Astrocyte (in vitro differentiated cells and primary cell): ENCODE measurements at regions not wholly inside any gene's neighbourhood (a gene's known extent, or its start where the extent isn't known, plus 50 kb on each side); places are given as distances from the start of the nearest gene placed in this dataset.

Experiments
- DNase-seq: peaks from one replicate; pipeline ENCODE4 v3.0.0-alpha.2; 2010; ENCODE audit warnings: low read depth
- FAIRE-seq: peaks from 2 replicates; lab custom pipeline; 2011; peaks lifted over from hg19 to GRCh38; lab: Jason Lieb, UNC
- H2AFZ ChIP-seq: 2 replicates; pipeline ENCODE4 v1.6.0; 2012; ENCODE audit warnings: low read depth, low read length, inconsistent platforms
- H3K27ac ChIP-seq: 2 replicates; pipeline ENCODE4 v1.5.1; 2011; ENCODE audit warnings: low read depth, low read length, inconsistent platforms
- H3K27me3 ChIP-seq: 2 replicates; pipeline ENCODE4 v1.6.0; 2011; ENCODE audit warnings: low read length, inconsistent platforms; ENCODE audit not compliant: insufficient read depth
- H3K36me3 ChIP-seq: 2 replicates; pipeline ENCODE4 v1.5.1; 2011; ENCODE audit warnings: low read length, inconsistent platforms; ENCODE audit not compliant: insufficient read depth
- H3K4me1 ChIP-seq: 2 replicates; pipeline ENCODE4 v1.5.1; 2011; ENCODE audit warnings: low read length, inconsistent platforms; ENCODE audit not compliant: insufficient read depth
- H3K4me2 ChIP-seq: 2 replicates; pipeline ENCODE4 v1.6.0; 2012; ENCODE audit warnings: low read length, inconsistent platforms
- H3K4me3 ChIP-seq: 2 replicates; pipeline ENCODE4 v1.5.1; 2011; ENCODE audit warnings: low read depth, mild to moderate bottlenecking, low read length, inconsistent platforms; ENCODE audit not compliant: insufficient read depth
- H3K79me2 ChIP-seq: 2 replicates; pipeline ENCODE4 v1.6.0; 2012; ENCODE audit warnings: mild to moderate bottlenecking, low read length, inconsistent platforms; ENCODE audit not compliant: insufficient read depth
- H3K9ac ChIP-seq: 2 replicates; pipeline ENCODE4 v1.6.0; 2012; ENCODE audit warnings: mild to moderate bottlenecking, low read length, inconsistent platforms
- H3K9me3 ChIP-seq: 2 replicates; pipeline ENCODE4 v1.5.1; 2012; ENCODE audit warnings: low read depth, mild to moderate bottlenecking, low read length, inconsistent platforms; ENCODE audit not compliant: insufficient read depth
- H4K20me1 ChIP-seq: 2 replicates; pipeline ENCODE4 v1.6.0; 2012; ENCODE audit warnings: low read length, inconsistent platforms; ENCODE audit not compliant: insufficient read depth
- H3K27ac Mint-ChIP-seq: one replicate; pipeline ENCODE4 v1.8.0; 2021; ENCODE audit warnings: mild to moderate bottlenecking, mixed read lengths; ENCODE audit not compliant: unreplicated experiment
- H3K27me3 Mint-ChIP-seq: one replicate; pipeline ENCODE4 v1.8.0; 2021; ENCODE audit warnings: low read depth, mixed read lengths; ENCODE audit not compliant: unreplicated experiment
- H3K36me3 Mint-ChIP-seq: one replicate; pipeline ENCODE4 v1.8.0; 2021; ENCODE audit warnings: low read depth, mixed read lengths; ENCODE audit not compliant: unreplicated experiment
- H3K4me1 Mint-ChIP-seq: one replicate; pipeline ENCODE4 v1.8.0; 2021; ENCODE audit warnings: low read depth, mixed read lengths; ENCODE audit not compliant: unreplicated experiment
- H3K4me3 Mint-ChIP-seq: one replicate; pipeline ENCODE4 v1.8.0; 2021; ENCODE audit warnings: mild to moderate bottlenecking, moderate library complexity, mixed read lengths; ENCODE audit not compliant: unreplicated experiment
- H3K9me3 Mint-ChIP-seq: one replicate; pipeline ENCODE4 v1.8.0; 2021; ENCODE audit warnings: mild to moderate bottlenecking, mixed read lengths; ENCODE audit not compliant: unreplicated experiment
- EZH2 ChIP-seq: IDR thresholded peaks from 2 replicates; pipeline ENCODE4 v1.6.1; 2012; ENCODE audit warnings: mild to moderate bottlenecking, low read length, inconsistent platforms; ENCODE audit not compliant: insufficient read depth
- TF ChIP-seq, protein P1 (sequence below): IDR thresholded peaks from 2 replicates; pipeline ENCODE4 v1.5.1; 2011; ENCODE audit warnings: low read depth, mild to moderate bottlenecking, inconsistent platforms, low read length, moderate library complexity; ENCODE audit not compliant: insufficient read depth

DNA sequence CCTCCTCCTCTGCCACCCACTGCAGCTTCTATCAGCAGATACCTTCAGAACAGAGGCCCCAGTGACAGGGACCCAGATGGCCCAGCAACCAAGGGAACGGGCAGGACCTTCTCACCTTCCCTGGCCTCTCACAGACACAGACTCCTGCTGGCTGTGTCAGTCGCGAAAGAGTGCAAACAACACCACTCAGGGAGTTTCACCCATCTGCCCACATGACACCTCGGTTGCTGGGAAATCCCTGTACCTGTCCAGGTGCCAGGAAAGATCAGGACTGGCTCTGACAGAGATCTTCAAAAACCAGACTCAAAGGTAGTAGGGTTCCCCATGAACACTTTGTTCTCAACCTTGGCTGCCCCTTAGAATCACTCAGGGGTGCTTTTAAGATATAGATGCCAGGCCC is 83.5 kb upstream of the HIVEP3 start:
- no peak overlapping the region for H3K4me3 ChIP-seq
- DNase-seq, result no peak
- FAIRE-seq, result no peak
- H3K9me3 Mint-ChIP-seq, result no peaks in the 10 kb centered on the region
- H4K20me1 ChIP-seq, result peaks cover 17% of the 10 kb centered on the region
- TF ChIP-seq, protein P1, sequence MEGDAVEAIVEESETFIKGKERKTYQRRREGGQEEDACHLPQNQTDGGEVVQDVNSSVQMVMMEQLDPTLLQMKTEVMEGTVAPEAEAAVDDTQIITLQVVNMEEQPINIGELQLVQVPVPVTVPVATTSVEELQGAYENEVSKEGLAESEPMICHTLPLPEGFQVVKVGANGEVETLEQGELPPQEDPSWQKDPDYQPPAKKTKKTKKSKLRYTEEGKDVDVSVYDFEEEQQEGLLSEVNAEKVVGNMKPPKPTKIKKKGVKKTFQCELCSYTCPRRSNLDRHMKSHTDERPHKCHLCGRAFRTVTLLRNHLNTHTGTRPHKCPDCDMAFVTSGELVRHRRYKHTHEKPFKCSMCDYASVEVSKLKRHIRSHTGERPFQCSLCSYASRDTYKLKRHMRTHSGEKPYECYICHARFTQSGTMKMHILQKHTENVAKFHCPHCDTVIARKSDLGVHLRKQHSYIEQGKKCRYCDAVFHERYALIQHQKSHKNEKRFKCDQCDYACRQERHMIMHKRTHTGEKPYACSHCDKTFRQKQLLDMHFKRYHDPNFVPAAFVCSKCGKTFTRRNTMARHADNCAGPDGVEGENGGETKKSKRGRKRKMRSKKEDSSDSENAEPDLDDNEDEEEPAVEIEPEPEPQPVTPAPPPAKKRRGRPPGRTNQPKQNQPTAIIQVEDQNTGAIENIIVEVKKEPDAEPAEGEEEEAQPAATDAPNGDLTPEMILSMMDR, result no peak
- TF ChIP-seq EZH2, result no peak
- no peak overlapping the region for H3K9ac ChIP-seq
- H3K36me3 ChIP-seq, result no peaks in the 10 kb centered on the region
- H3K27ac ChIP-seq, result no peak overlapping the region
- H3K4me1 Mint-ChIP-seq, result no peaks in the 10 kb centered on the region
- H3K79me2 ChIP-seq, result peaks cover 8% of the 10 kb centered on the region
- H3K36me3 Mint-ChIP-seq, result no peaks in the 10 kb centered on the region
- H3K9me3 ChIP-seq, result no peaks in the 10 kb centered on the region
- H3K27me3 Mint-ChIP-seq, result peaks cover 2% of the 10 kb centered on the region
- no peaks in the 10 kb centered on the region for H3K4me1 ChIP-seq
- H3K4me3 Mint-ChIP-seq, result no peak overlapping the region
- H3K27me3 ChIP-seq, result no peaks in the 10 kb centered on the region
- H3K27ac Mint-ChIP-seq, result no peak overlapping the region
- H2AFZ ChIP-seq, result no peak overlapping the region
- H3K4me2 ChIP-seq, result no peak overlapping the region

GRCh38 chr1:42000766-42001165 is 82.0 kb upstream of the HIVEP3 start:
- Histone ChIP-seq H3K4me3 (no peak overlapping the region), H3K79me2 (peaks cover 8% of the 10 kb centered on the region), H2AFZ (no peak overlapping the region), H3K9me3 (no peaks in the 10 kb centered on the region), H3K4me2 (no peak overlapping the region), H3K27me3 (no peaks in the 10 kb centered on the region), H3K36me3 (no peaks in the 10 kb centered on the region), H3K4me1 (no peaks in the 10 kb centered on the region), H3K27ac (no peak overlapping the region), H4K20me1 (peaks cover 17% of the 10 kb centered on the region), H3K9ac (no peak overlapping the region)
- peaks cover 5% of the 10 kb centered on the region for H3K27me3 Mint-ChIP-seq
- H3K36me3 Mint-ChIP-seq, result no peaks in the 10 kb centered on the region
- H3K27ac Mint-ChIP-seq, result no peak overlapping the region
- DNase-seq (no peak), FAIRE-seq (no peak)
- no peaks in the 10 kb centered on the region for H3K9me3 Mint-ChIP-seq
- H3K4me3 Mint-ChIP-seq, result no peak overlapping the region
- no peaks in the 10 kb centered on the region for H3K4me1 Mint-ChIP-seq
- no peak for TF ChIP-seq EZH2
- TF ChIP-seq, protein P1, result no peak

GRCh38 chr1:41999884-42000283 is 81.2 kb upstream of the HIVEP3 start:
- no peak for FAIRE-seq
- Mint-ChIP-seq H3K9me3 (no peaks in the 10 kb centered on the region), H3K27ac (no peak overlapping the region)

More at GRCh38 chr1:41999884-42000283, 81.2 kb upstream of the HIVEP3 start:
- Histone ChIP-seq H3K79me2 (peaks cover 8% of the 10 kb centered on the region), H3K4me1 (no peaks in the 10 kb centered on the region), H3K9me3 (no peaks in the 10 kb centered on the region), H3K4me2 (no peak overlapping the region), H3K4me3 (no peak overlapping the region), H3K36me3 (no peaks in the 10 kb centered on the region), H2AFZ (no peak overlapping the region), H3K27ac (no peak overlapping the region), H3K9ac (no peak overlapping the region), H4K20me1 (peaks cover 15% of the 10 kb centered on the region), H3K27me3 (no peaks in the 10 kb centered on the region)
- peaks cover 4% of the 10 kb centered on the region for H3K27me3 Mint-ChIP-seq
- no peaks in the 10 kb centered on the region for H3K4me1 Mint-ChIP-seq
- no peak overlapping the region for H3K4me3 Mint-ChIP-seq
- H3K36me3 Mint-ChIP-seq, result no peaks in the 10 kb centered on the region
- DNase-seq, result no peak
- TF ChIP-seq EZH2, result no peak
- TF ChIP-seq, protein P1, result no peak
